Activated CD8-positive, alpha-beta memory T cell treated with anti-CD3 and anti-CD28 coated beads, Interleukin-2, amount 10 ng/mL, durations not matched to agents 7 days and 5 days (primary cell): ENCODE measurements at regions not wholly inside any gene's neighbourhood (a gene's known extent, or its start where the extent isn't known, plus 50 kb on each side); places are given as distances from the start of the nearest gene placed in this dataset.
"Not testable (repeated sequence)": the region's sequence is repeated elsewhere in the genome, so short reads cannot be mapped to it uniquely, and the experiment has no call there.

ENCODE experiments used
- ATAC-seq: fragments of 150-1000 bp; cut with Tn5 transposase; one replicate; pipeline ENCODE4 v1.10.0; 2021; ENCODE audit warnings: moderate library complexity
- CTCF ChIA-PET: fragments of 350-600 bp; sonication (Branson Sonifier 250); formaldehyde crosslinking; loops from one replicate; lab custom pipeline; 2021; ENCODE audit warnings: antibody characterized with exemption; lab: Charles Lee
- DNase-seq: peaks from one replicate; pipeline ENCODE4 v3.0.0-alpha.2; 2020
- H3K27ac Mint-ChIP-seq: one replicate; pipeline ENCODE4 v1.8.0; 2021; ENCODE audit warnings: mild to moderate bottlenecking, mixed read lengths
- H3K27me3 Mint-ChIP-seq: one replicate; pipeline ENCODE4 v1.8.0; 2021; ENCODE audit warnings: mixed read lengths
- H3K36me3 Mint-ChIP-seq: one replicate; pipeline ENCODE4 v1.8.0; 2021; ENCODE audit warnings: mild to moderate bottlenecking, mixed read lengths
- H3K4me1 Mint-ChIP-seq: one replicate; pipeline ENCODE4 v1.8.0; 2021; ENCODE audit warnings: mixed read lengths
- H3K4me3 Mint-ChIP-seq: one replicate; pipeline ENCODE4 v1.8.0; 2021; ENCODE audit warnings: mild to moderate bottlenecking, moderate library complexity, mixed read lengths
- H3K9me3 Mint-ChIP-seq: one replicate; pipeline ENCODE4 v1.8.0; 2022; ENCODE audit warnings: low read depth, mixed read lengths

GRCh38 chr1:94304553-94304952, 67.2 kb upstream of the ARHGAP29 start:
- Mint-ChIP-seq H3K4me3 (no peak overlapping the region), H3K4me1 (no peaks in the 10 kb centered on the region), H3K36me3 (no peaks in the 10 kb centered on the region), H3K27me3 (peaks cover 19% of the 10 kb centered on the region), H3K27ac (no peak overlapping the region), H3K9me3 (no peaks in the 10 kb centered on the region)
- CTCF ChIA-PET = no interaction called here
- no peak for DNase-seq
- no peak for ATAC-seq

DNA sequence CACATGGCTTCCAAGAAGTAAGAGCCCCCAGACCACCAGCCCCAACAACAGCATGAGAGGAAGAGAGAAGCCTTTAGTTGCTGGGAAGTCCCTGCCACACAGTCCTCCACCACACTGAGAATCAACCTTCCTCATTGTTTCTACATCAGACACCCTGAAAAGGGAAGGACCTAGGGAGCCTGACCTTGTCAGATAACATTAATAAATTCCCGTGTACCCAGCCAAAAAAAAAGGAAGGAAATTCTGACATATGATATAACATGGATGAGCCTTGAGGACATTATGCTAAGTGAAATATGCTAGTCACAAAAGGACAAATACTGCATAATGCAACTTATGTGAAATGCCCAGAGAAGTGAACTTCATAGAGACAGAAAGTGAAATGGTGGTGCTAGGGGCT, 65.6 kb upstream of the ARHGAP29 start:
- no peak for DNase-seq
- Mint-ChIP-seq H3K36me3 (no peaks in the 10 kb centered on the region), H3K27me3 (peaks cover 13% of the 10 kb centered on the region), H3K9me3 (no peaks in the 10 kb centered on the region), H3K4me1 (no peaks in the 10 kb centered on the region), H3K4me3 (no peak overlapping the region), H3K27ac (no peak overlapping the region)
- CTCF ChIA-PET = no interaction called here
- no peak for ATAC-seq

DNA sequence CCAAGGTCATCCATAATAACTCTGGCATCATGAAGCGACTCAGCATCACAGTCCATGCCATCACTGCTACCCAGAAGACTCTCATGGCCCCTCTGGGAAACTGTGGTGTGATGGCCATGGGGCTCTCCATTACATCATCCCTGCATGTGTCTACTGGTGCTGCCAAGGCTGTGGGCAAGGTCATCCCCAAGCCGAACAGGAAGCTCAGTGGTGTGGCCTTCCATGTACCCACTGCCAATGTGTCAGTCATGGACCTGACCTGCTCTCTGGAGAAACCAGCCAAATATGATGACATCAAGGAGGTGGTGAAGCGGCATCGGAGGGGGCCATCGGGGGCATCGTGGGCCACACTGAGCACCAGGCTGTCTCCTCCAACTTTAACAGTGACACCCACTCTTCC, 65.1 kb upstream of the ARHGAP29 start:
- H3K36me3 Mint-ChIP-seq = no peaks in the 10 kb centered on the region
- H3K4me3 Mint-ChIP-seq = no peak overlapping the region
- peaks cover 15% of the 10 kb centered on the region for H3K27me3 Mint-ChIP-seq
- CTCF ChIA-PET = no interaction called here
- H3K9me3 Mint-ChIP-seq = no peaks in the 10 kb centered on the region
- no peak overlapping the region for H3K27ac Mint-ChIP-seq
- ATAC-seq = no peak
- H3K4me1 Mint-ChIP-seq = no peaks in the 10 kb centered on the region
- DNase-seq = no peak

- H3K27me3 Mint-ChIP-seq = peaks cover 15% of the 10 kb centered on the region
- H3K4me1 Mint-ChIP-seq = no peaks in the 10 kb centered on the region
- no peak overlapping the region for H3K27ac Mint-ChIP-seq
- no peaks in the 10 kb centered on the region for H3K36me3 Mint-ChIP-seq
- CTCF ChIA-PET = no interaction called here
- H3K9me3 Mint-ChIP-seq = no peaks in the 10 kb centered on the region
- no peak for ATAC-seq
- no peak overlapping the region for H3K4me3 Mint-ChIP-seq
- no peak for DNase-seq
Measured at GRCh38 chr1:94301186-94301585, 63.8 kb upstream of the ARHGAP29 start.

DNA sequence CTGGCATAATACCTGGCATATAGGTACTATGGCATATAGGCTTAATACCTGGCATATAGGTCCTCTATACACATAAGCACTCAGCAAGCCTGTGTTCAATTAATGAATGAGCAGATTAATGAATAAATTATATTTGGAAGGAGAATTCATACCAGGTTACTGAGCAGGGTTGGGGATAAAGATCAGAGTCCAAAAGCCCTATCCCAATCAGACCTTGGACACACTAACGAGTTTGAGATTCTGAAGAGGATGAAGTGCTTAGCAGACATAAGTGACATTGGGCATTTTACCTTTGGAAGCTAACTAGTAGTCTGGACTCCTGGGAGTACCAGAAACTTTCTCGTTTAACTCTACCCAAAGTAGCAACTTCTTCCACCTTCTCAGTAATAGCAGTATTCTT, 63.3 kb upstream of the ARHGAP29 start:
- H3K36me3 Mint-ChIP-seq = no peaks in the 10 kb centered on the region
- H3K27ac Mint-ChIP-seq = no peak overlapping the region
- ATAC-seq (no peak), DNase-seq (no peak)
- H3K9me3 Mint-ChIP-seq = no peaks in the 10 kb centered on the region
- H3K4me3 Mint-ChIP-seq = no peak overlapping the region
- CTCF ChIA-PET = no interaction called here
- H3K27me3 Mint-ChIP-seq = peaks cover 15% of the 10 kb centered on the region
- H3K4me1 Mint-ChIP-seq = no peaks in the 10 kb centered on the region

DNA sequence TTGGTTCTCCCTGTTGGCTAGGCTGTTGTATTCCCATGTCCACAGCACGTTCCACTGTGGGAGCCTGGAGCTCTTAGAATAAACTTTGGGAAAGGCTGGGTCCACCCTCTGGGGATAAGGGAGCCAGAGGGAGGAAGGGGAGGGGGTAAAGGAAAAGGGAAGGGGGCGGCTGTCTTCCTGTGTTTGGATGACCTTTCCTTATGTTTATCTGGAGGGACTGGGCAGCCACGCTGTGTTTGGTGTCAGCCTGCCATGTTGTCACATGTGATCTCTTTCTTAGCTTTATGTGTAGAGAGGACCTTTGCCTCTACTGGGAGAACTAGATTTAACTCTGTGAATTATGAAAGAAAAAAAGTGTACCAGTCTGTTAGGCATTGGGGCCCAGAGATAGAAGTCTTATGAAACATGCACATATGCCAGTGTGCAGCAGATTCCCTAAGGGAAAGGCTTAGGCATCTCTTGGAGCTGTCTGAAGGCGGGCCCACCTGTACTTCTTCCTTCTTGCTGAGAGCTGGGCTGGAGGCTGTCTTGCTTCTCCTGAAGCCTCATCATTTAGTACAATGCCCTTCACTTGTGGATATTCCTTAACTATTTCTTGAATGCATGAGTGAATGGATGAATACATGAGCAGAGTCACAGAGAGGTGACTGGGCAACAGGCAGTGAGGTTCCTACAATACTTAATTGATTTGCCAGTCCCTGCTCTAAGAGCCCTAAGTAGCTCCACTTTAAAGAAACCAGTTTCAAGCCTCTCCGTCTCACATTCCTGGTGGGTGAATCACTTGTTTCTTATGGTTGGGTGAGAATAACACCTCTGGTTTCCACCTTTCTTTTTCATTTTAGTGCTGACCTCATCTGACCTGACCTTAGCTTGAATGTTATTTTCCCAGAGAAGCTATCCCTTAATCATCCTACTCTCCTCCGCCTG, 62.5 kb upstream of the ARHGAP29 start:
- no peak for DNase-seq
- Mint-ChIP-seq H3K4me1 (no peaks in the 10 kb centered on the region), H3K27me3 (peaks cover 8% of the 10 kb centered on the region), H3K36me3 (no peaks in the 10 kb centered on the region), H3K9me3 (no peaks in the 10 kb centered on the region), H3K27ac (no peak overlapping the region), H3K4me3 (no peak overlapping the region)
- CTCF ChIA-PET = no interaction called here
- ATAC-seq = no peak

- Mint-ChIP-seq H3K9me3 (no peaks in the 10 kb centered on the region), H3K4me3 (no peak overlapping the region), H3K27me3 (peaks cover 8% of the 10 kb centered on the region), H3K4me1 (no peaks in the 10 kb centered on the region), H3K36me3 (no peaks in the 10 kb centered on the region), H3K27ac (no peak overlapping the region)
- ATAC-seq = no peak
- no peak for DNase-seq
- CTCF ChIA-PET = no interaction called here
Measured at GRCh38 chr1:94298861-94299260, 61.5 kb upstream of the ARHGAP29 start.

- DNase-seq (no peak), ATAC-seq (no peak)
- Mint-ChIP-seq H3K27ac (no peak overlapping the region), H3K36me3 (no peaks in the 10 kb centered on the region), H3K27me3 (peaks cover 16% of the 10 kb centered on the region), H3K4me3 (no peak overlapping the region), H3K4me1 (no peaks in the 10 kb centered on the region), H3K9me3 (no peaks in the 10 kb centered on the region)
- CTCF ChIA-PET = no interaction called here
Measured at GRCh38 chr1:94296018-94296417, 58.6 kb upstream of the ARHGAP29 start.

DNA sequence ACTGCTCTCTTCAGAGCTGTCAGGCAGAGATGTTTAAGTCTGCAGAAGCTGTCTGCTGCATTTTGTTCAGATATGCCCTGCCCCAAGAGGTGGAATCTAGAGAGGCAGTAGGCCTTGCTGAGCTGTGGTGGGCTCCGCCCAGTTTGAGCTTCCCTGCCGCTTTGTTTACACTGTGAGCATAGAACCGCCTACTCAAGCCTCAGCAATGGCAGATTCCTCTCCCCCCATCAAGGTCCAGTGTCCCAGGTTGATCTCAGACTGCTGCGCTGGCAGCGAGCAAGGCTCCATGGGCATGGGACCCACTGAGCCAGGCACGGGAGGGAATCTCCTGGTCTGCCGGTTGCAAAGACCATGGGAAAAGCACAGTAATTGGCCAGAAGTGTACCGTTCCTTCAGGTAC, 55.6 kb upstream of the ARHGAP29 start:
- H3K27ac Mint-ChIP-seq, ATAC-seq, H3K9me3 Mint-ChIP-seq, DNase-seq, CTCF ChIA-PET, H3K4me3 Mint-ChIP-seq, H3K36me3 Mint-ChIP-seq, H3K4me1 Mint-ChIP-seq: not testable (repeated sequence)
- peaks cover 36% of the 10 kb centered on the region for H3K27me3 Mint-ChIP-seq

GRCh38 chr1:94289244-94289643, 51.9 kb upstream of the ARHGAP29 start:
- DNase-seq, CTCF ChIA-PET, ATAC-seq, H3K36me3 Mint-ChIP-seq, H3K27ac Mint-ChIP-seq, H3K4me1 Mint-ChIP-seq, H3K9me3 Mint-ChIP-seq, H3K4me3 Mint-ChIP-seq: not testable (repeated sequence)
- peaks cover 48% of the 10 kb centered on the region for H3K27me3 Mint-ChIP-seq
